KMS-11 (cell line): ENCODE measurements at regions not wholly inside any gene's neighbourhood (a gene's known extent, or its start where the extent isn't known, plus 50 kb on each side); places are given as distances from the start of the nearest gene placed in this dataset.
"Not testable (repeated sequence)": the region's sequence is repeated elsewhere in the genome, so short reads cannot be mapped to it uniquely, and the experiment has no call there.

Experiments
- H2AFZ ChIP-seq: fragments of 200-600 bp; sonication (generic); 2 replicates; pipeline ENCODE4 v1.6.1; 2016; ENCODE audit warnings: antibody characterized with exemption, mixed run types, low read depth
- H3K27ac ChIP-seq: fragments of 200-600 bp; sonication (generic); 2 replicates; pipeline ENCODE4 v1.6.1; 2016; ENCODE audit warnings: mild to moderate bottlenecking, mixed run types
- H3K27me3 ChIP-seq: fragments of 200-600 bp; sonication (generic); 2 replicates; pipeline ENCODE4 v1.6.1; 2017; ENCODE audit warnings: mild to moderate bottlenecking, low read depth, mixed run types, moderate library complexity; ENCODE audit not compliant: insufficient read depth
- H3K36me3 ChIP-seq: fragments of 200-600 bp; sonication (generic); 2 replicates; pipeline ENCODE4 v1.6.1; 2017; ENCODE audit warnings: mild to moderate bottlenecking, mixed run types; ENCODE audit not compliant: insufficient read depth
- H3K4me1 ChIP-seq: fragments of 200-600 bp; sonication (generic); 2 replicates; pipeline ENCODE4 v1.6.1; 2016; ENCODE audit warnings: mild to moderate bottlenecking, low read depth, mixed run types; ENCODE audit not compliant: poor library complexity, severe bottlenecking
- H3K4me2 ChIP-seq: fragments of 200-600 bp; sonication (generic); 2 replicates; pipeline ENCODE4 v1.7.0; 2016; ENCODE audit warnings: mild to moderate bottlenecking, mixed run types
- H3K4me3 ChIP-seq: fragments of 200-600 bp; sonication (generic); IDR thresholded peaks from 2 replicates; pipeline ENCODE4 v1.6.1; 2017; ENCODE audit warnings: low read depth, low read length, mixed read lengths; ENCODE audit not compliant: insufficient read depth
- H3K79me2 ChIP-seq: fragments of 200-600 bp; sonication (generic); 2 replicates; pipeline ENCODE4 v1.6.1; 2016; ENCODE audit warnings: low read depth, mixed run types; ENCODE audit not compliant: insufficient read depth
- H3K9ac ChIP-seq: fragments of 200-600 bp; sonication (generic); 2 replicates; pipeline ENCODE4 v1.6.1; 2016; ENCODE audit warnings: mild to moderate bottlenecking, mixed run types
- H4K20me1 ChIP-seq: fragments of 200-600 bp; sonication (generic); 2 replicates; pipeline ENCODE4 v1.6.1; 2016; ENCODE audit warnings: mild to moderate bottlenecking, mixed run types; ENCODE audit not compliant: insufficient read depth

DNA sequence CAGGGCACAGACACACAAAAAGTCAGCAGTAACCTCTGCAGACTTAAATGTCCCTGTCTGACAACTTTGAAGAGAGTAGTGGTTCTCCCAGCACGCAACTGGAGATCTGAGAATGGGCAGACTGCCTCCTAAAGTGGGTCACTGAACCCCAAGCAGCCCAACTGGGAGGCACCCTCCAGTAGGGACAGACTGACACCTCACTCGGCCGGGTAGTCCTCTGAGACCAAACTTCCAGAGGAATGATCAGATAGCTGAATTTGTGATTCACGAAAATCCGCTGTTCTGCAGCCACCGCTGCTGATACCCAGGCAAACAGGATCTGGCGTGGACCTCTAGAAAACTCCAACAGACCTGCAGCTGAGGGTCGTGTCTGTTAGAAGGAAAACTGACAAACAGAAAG, 2756.0 kb downstream of the RPIA start:
- H3K9ac ChIP-seq, H3K4me1 ChIP-seq, H3K27ac ChIP-seq, H3K27me3 ChIP-seq, H3K36me3 ChIP-seq, H2AFZ ChIP-seq, H4K20me1 ChIP-seq, H3K79me2 ChIP-seq, H3K4me2 ChIP-seq, H3K4me3 ChIP-seq: not testable (repeated sequence)

DNA sequence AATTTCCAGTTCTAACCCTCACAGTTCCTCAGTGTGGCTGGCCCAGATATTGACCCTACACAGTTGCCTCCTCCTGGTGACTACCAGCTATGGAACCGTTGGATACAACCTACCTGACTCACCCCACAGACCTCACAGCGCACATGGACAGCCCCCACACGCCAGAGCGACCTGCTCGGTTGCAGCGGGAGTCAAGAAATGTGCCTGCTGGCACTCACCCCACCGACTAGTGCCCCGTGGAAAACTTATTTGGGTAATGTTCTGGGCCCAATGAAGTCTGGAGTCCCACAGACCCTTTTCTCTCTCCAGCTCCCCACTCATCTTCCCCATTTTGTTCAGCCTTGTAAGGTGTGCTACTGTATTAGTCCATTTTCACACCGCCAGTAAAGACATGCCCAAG, 2770.8 kb downstream of the RPIA start:
- H3K27me3 ChIP-seq, H3K27ac ChIP-seq, H3K4me1 ChIP-seq, H3K79me2 ChIP-seq, H3K9ac ChIP-seq, H2AFZ ChIP-seq, H3K4me2 ChIP-seq, H3K36me3 ChIP-seq, H4K20me1 ChIP-seq, H3K4me3 ChIP-seq: not testable (repeated sequence)

DNA sequence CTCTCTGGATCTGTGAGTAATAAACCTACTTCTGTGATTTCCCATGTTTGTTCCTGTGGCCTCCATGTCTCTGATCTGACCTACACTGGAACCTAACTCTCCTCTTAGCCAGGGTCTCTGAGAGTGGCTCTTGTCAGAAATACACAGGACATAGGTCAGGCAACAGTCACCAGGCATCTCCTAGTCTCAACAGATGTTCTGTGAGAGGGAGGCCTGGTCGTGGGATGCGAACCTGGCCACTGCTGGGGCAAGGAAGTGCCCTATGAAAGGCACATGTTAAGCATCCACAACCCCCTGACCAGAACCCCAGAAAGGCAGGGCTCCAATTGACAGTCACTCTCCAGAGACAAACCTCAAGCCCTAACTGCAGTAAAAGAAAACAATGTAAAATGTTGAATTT, 2771.5 kb downstream of the RPIA start:
- H3K4me2 ChIP-seq, H3K4me3 ChIP-seq, H3K79me2 ChIP-seq, H3K36me3 ChIP-seq, H4K20me1 ChIP-seq, H3K9ac ChIP-seq, H3K27me3 ChIP-seq, H3K4me1 ChIP-seq, H3K27ac ChIP-seq, H2AFZ ChIP-seq: not testable (repeated sequence)

DNA sequence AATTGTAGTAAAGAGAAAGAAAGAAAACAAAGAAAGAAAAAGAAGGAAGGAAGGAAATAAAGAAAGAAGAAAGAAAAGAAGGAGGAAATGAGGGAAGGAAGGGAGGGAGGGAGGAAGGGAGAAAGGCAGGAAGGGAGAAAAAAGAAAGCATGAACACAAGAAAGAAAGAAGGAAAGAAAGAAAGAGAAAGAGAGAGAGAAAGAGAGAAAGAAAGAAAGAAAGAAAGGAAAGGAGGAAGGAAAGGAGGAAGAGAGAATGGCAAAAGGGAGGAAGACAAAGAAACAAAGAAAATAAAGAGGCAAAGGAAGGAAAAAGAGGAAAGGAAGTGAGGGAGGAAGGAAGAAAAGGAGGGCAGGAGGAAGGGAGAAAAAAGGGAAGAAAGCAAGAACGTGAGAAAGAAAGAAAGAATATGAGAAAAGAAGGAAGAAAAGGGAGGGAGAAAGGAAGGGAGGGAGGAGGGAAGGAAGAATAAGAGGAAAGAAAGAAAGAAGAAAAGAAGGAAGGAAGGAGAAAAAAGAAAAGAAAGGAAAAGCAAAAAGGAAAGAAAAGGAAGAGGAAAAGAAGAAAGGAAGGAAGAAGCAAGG, 2775.4 kb downstream of the RPIA start:
- H3K4me1 ChIP-seq, H3K4me2 ChIP-seq, H3K79me2 ChIP-seq, H2AFZ ChIP-seq, H3K9ac ChIP-seq, H3K4me3 ChIP-seq, H3K27me3 ChIP-seq, H4K20me1 ChIP-seq, H3K36me3 ChIP-seq, H3K27ac ChIP-seq: not testable (repeated sequence)

DNA sequence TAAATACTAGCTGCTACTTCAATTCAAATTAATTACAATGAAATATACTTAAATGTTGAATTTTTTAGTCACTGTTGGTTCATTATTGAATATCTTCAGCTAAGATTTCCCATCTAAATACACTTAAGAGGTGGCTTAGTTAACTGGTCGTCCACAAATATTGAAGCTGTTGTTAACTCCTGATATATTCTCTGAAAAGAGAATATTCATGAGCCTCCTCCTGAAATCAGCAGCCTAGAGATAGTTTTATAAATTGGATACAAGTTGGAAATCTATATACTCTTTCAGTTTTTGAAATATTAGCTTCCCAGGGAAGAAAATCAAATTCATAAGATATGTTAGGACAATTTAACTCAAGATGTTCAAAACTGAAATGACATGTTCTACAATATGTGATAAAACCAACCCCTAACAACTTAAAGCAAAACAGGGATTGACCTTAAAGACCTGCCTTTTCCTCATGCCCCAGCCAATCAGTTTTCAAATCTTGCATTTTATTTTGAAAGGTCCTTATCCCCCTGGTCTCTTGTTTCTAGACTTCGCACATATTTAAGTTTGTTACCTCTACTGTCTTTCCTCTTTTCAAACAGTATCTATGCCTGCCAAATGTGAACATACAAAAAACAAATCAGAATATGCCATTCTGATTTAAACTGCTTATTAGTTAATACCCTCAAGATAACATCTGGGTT, 2784.9 kb downstream of the RPIA start:
- not testable (repeated sequence) for H3K27ac ChIP-seq, H3K4me3 ChIP-seq, H3K4me2 ChIP-seq, H3K9ac ChIP-seq, H2AFZ ChIP-seq, H3K79me2 ChIP-seq, H3K4me1 ChIP-seq, H3K36me3 ChIP-seq, H4K20me1 ChIP-seq
- peaks cover 19% of the 10 kb centered on the region for H3K27me3 ChIP-seq

DNA sequence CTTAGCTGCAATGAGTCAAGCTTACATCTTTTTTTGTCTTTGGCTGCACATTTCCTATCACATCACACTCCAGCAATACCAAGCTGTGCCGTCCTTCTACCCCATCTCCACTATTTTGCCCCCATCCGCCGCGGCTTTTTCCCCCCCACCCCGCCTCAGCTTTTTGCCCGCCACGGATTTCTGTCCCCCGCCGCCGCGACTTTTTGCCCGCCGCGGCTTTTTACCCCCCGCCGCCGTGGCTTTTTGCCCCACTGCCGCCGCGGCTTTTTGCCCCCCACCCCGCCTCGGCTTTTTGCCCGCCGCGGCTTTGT, 2785.4 kb downstream of the RPIA start:
- not testable (repeated sequence) for H2AFZ ChIP-seq, H4K20me1 ChIP-seq, H3K79me2 ChIP-seq, H3K4me3 ChIP-seq, H3K4me1 ChIP-seq, H3K27ac ChIP-seq, H3K4me2 ChIP-seq, H3K9ac ChIP-seq, H3K36me3 ChIP-seq
- H3K27me3 ChIP-seq: peaks cover 19% of the 10 kb centered on the region

DNA sequence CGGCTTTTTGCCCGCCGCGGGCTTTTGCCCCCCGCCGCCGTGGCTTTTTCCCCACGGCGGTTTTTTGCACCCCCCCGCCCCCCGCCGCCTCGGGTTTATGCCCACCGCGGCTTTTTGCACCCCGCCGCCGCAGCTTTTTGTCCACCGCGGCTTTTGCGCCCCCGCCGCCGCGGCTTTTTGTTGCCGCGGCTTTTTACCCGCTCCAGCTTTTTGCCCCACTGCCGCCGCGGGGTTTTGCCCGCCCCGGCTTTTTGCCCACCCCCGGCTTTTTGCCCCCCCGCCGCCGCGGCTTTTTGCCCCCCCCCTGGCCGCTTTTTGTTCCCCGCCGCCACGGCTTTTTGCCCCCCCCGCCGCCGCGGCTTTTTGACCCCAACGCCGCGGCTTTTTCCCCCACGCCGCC, 2785.8 kb downstream of the RPIA start:
- H3K27ac ChIP-seq, H3K36me3 ChIP-seq, H3K79me2 ChIP-seq, H3K4me1 ChIP-seq, H3K9ac ChIP-seq, H4K20me1 ChIP-seq, H3K4me2 ChIP-seq, H2AFZ ChIP-seq, H3K4me3 ChIP-seq: not testable (repeated sequence)
- H3K27me3 ChIP-seq: peaks cover 19% of the 10 kb centered on the region
